ENCODE measurements at regions not wholly inside any gene's neighbourhood (a gene's known extent, or its start where the extent isn't known, plus 50 kb on each side); places are given as distances from the start of the nearest gene placed in this dataset.

GRCh38 chr10:80856186-80856585 is 318.5 kb downstream of the SH2D4B start:
- no peak for TF ChIP-seq CTCF (IDR thresholded peaks at IDR 0.05)
- no peak for TF ChIP-seq POLR2A (IDR thresholded peaks at IDR 0.05)
